ENCODE measurements at regions not wholly inside any gene's neighbourhood (a gene's known extent, or its start where the extent isn't known, plus 50 kb on each side); places are given as distances from the start of the nearest gene placed in this dataset.

DNA sequence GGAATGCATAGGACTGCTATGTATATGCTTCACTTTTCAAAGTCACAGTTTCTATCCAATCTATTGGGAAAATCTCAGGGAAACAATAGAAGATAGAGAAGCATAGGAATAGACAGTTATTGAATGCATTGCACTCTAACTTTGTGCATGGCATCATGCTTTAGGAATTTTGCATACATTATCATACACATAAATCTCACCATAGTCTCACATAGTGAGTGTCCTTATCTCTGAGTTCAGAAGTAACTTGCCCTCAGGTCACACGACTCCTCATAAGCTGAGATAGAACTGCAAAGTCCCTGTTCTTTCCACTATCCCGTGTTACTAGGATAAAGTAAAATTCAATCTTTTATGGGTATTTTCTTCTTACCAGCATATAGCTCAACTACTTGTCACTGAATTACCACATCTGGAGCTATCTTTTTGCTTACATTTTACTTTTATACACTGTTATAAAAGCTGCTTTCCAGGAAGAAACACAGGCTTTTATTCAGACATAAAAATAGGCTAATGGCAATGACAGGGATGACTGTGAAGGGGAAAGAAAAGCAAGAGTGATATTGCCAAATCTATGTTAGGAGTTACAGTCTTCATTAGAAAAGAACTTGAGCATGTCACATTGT, 666.9 kb downstream of the XIRP2 start:
- H3F3A ChIP-seq (ENCODE audit: insufficient read depth) = no peaks in the 10 kb centered on the region
- no peak for TF ChIP-seq EZH2 (IDR thresholded peaks at IDR 0.05; ENCODE audit: insufficient read depth, poor library complexity, severe bottlenecking)
- H3K27me3 ChIP-seq (replicated peaks; ENCODE audit: insufficient read depth) = no peaks in the 10 kb centered on the region
- no peak overlapping the region for H3K27ac ChIP-seq
- H3K36me3 ChIP-seq (ENCODE audit: low read depth) = no peaks in the 10 kb centered on the region
- no peaks in the 10 kb centered on the region for H3K79me2 ChIP-seq (ENCODE audit: insufficient read depth)
- H4K20me1 ChIP-seq (ENCODE audit: insufficient read depth) = no peaks in the 10 kb centered on the region
- H3K4me1 ChIP-seq (ENCODE audit: insufficient read depth) = no peaks in the 10 kb centered on the region
- no peaks in the 10 kb centered on the region for H3K9me3 ChIP-seq (ENCODE audit: low read depth)
- H3K9me2 ChIP-seq (ENCODE audit: insufficient read depth) = no peaks in the 10 kb centered on the region
- no peak overlapping the region for H3K4me2 ChIP-seq (ENCODE audit: unreplicated experiment)
- no peak overlapping the region for H3K4me3 ChIP-seq
- in situ Hi-C loops (cut with MboI) = no loop called here
- WGBS, 2 experiments (ENCODE audit: low coverage in 1 of 2, low lambda C conversion rate in 2 of 2, missing lambda C conversion rate in 2 of 2) = 54 to 68% methylated on average over 2 of the region's 2 CpGs
- no peak overlapping the region for H3K9ac ChIP-seq
- H2AFZ ChIP-seq = no peak overlapping the region
- no peak for DNase-seq

- no peak overlapping the region for H3K4me2 ChIP-seq (ENCODE audit: unreplicated experiment)
- H3K27me3 ChIP-seq (replicated peaks; ENCODE audit: insufficient read depth) = no peaks in the 10 kb centered on the region
- H3K79me2 ChIP-seq (ENCODE audit: insufficient read depth) = no peaks in the 10 kb centered on the region
- H3K9me2 ChIP-seq (ENCODE audit: insufficient read depth) = no peaks in the 10 kb centered on the region
- 69 to 71% methylated on average over 2 of the region's 2 CpGs for WGBS, 2 experiments (ENCODE audit: low coverage in 1 of 2, low lambda C conversion rate in 2 of 2, missing lambda C conversion rate in 2 of 2)
- no peaks in the 10 kb centered on the region for H3K36me3 ChIP-seq (ENCODE audit: low read depth)
- in situ Hi-C loops (cut with MboI) = no loop called here
- no peak overlapping the region for H2AFZ ChIP-seq
- no peak overlapping the region for H3K9ac ChIP-seq
- DNase-seq = no peak
- no peaks in the 10 kb centered on the region for H3K4me1 ChIP-seq (ENCODE audit: insufficient read depth)
- H3K4me3 ChIP-seq = no peak overlapping the region
- TF ChIP-seq EZH2 (IDR thresholded peaks at IDR 0.05; ENCODE audit: insufficient read depth, poor library complexity, severe bottlenecking) (no peak), EZH2phosphoT487 (IDR thresholded peaks at IDR 0.05; ENCODE audit: insufficient read depth, low read depth) (no peak)
- no peak overlapping the region for H3K27ac ChIP-seq
- H3F3A ChIP-seq (ENCODE audit: insufficient read depth) = no peaks in the 10 kb centered on the region
- no peaks in the 10 kb centered on the region for H3K9me3 ChIP-seq (ENCODE audit: low read depth)
- H4K20me1 ChIP-seq (ENCODE audit: insufficient read depth) = no peaks in the 10 kb centered on the region
These were observed 665.4 kb downstream of the XIRP2 start for GRCh38 chr2:167553635-167554034.

DNA sequence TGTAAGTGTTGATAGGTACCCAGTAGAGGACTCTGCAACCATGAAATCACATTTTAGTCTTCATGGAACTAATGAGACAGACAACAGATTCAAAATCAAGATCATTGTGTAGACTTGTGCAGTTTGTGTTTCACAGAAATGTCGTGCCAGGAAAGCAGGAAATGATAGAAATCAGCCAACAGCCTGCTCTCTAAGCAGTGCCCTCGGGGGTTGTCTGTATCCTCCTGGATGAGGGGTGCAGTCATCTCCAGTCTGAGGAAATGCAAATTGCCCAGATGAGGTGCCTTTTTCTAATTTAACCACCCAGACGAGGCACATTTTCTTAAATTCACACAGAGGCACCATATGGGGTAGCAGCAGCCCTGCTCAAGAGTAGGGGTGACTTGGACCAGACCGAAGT, 663.1 kb downstream of the XIRP2 start:
- H3K9me2 ChIP-seq (ENCODE audit: insufficient read depth) = no peaks in the 10 kb centered on the region
- TF ChIP-seq EZH2 (IDR thresholded peaks at IDR 0.05; ENCODE audit: insufficient read depth, poor library complexity, severe bottlenecking) = no peak
- no peak for TF ChIP-seq EZH2phosphoT487 (IDR thresholded peaks at IDR 0.05; ENCODE audit: insufficient read depth, low read depth)
- 15 to 20% methylated on average over 4 of the region's 4 CpGs for WGBS, 2 experiments (ENCODE audit: low coverage in 1 of 2, low lambda C conversion rate in 2 of 2, missing lambda C conversion rate in 2 of 2)
- no peaks in the 10 kb centered on the region for H3K27me3 ChIP-seq (replicated peaks; ENCODE audit: insufficient read depth)
- H3K9ac ChIP-seq = no peak overlapping the region
- no peak for DNase-seq
- H3K4me1 ChIP-seq (ENCODE audit: insufficient read depth) = no peaks in the 10 kb centered on the region
- no peak overlapping the region for H2AFZ ChIP-seq
- no peaks in the 10 kb centered on the region for H3K9me3 ChIP-seq (ENCODE audit: low read depth)
- no peak overlapping the region for H3K27ac ChIP-seq
- H3K4me3 ChIP-seq = no peak overlapping the region
- H4K20me1 ChIP-seq (ENCODE audit: insufficient read depth) = no peaks in the 10 kb centered on the region
- no peaks in the 10 kb centered on the region for H3K36me3 ChIP-seq (ENCODE audit: low read depth)
- in situ Hi-C loops (cut with MboI) = no loop called here
- no peak overlapping the region for H3K4me2 ChIP-seq (ENCODE audit: unreplicated experiment)
- no peaks in the 10 kb centered on the region for H3F3A ChIP-seq (ENCODE audit: insufficient read depth)
- H3K79me2 ChIP-seq (ENCODE audit: insufficient read depth) = no peaks in the 10 kb centered on the region

GRCh38 chr2:167550448-167550847, 662.2 kb downstream of the XIRP2 start:
- no peaks in the 10 kb centered on the region for H3K9me2 ChIP-seq (ENCODE audit: insufficient read depth)
- no peak overlapping the region for H3K4me3 ChIP-seq
- no peak for TF ChIP-seq EZH2phosphoT487 (IDR thresholded peaks at IDR 0.05; ENCODE audit: insufficient read depth, low read depth)
- no peak for TF ChIP-seq EZH2 (IDR thresholded peaks at IDR 0.05; ENCODE audit: insufficient read depth, poor library complexity, severe bottlenecking)
- H3K79me2 ChIP-seq (ENCODE audit: insufficient read depth) = no peaks in the 10 kb centered on the region
- H3K36me3 ChIP-seq (ENCODE audit: low read depth) = no peaks in the 10 kb centered on the region
- H3F3A ChIP-seq (ENCODE audit: insufficient read depth) = no peaks in the 10 kb centered on the region
- no peak overlapping the region for H3K9ac ChIP-seq
- no peaks in the 10 kb centered on the region for H3K9me3 ChIP-seq (ENCODE audit: low read depth)
- no peaks in the 10 kb centered on the region for H3K27me3 ChIP-seq (replicated peaks; ENCODE audit: insufficient read depth)
- no peak overlapping the region for H3K27ac ChIP-seq
- H2AFZ ChIP-seq = no peak overlapping the region
- no peaks in the 10 kb centered on the region for H4K20me1 ChIP-seq (ENCODE audit: insufficient read depth)
- no peaks in the 10 kb centered on the region for H3K4me1 ChIP-seq (ENCODE audit: insufficient read depth)
- DNase-seq = peak; percentile 45
- 64 to 85% methylated on average over 1 of the region's 1 CpG for WGBS, 2 experiments (ENCODE audit: low coverage in 1 of 2, low lambda C conversion rate in 2 of 2, missing lambda C conversion rate in 2 of 2)
- H3K4me2 ChIP-seq (ENCODE audit: unreplicated experiment) = no peak overlapping the region
- in situ Hi-C loops (cut with MboI) = no loop called here

DNA sequence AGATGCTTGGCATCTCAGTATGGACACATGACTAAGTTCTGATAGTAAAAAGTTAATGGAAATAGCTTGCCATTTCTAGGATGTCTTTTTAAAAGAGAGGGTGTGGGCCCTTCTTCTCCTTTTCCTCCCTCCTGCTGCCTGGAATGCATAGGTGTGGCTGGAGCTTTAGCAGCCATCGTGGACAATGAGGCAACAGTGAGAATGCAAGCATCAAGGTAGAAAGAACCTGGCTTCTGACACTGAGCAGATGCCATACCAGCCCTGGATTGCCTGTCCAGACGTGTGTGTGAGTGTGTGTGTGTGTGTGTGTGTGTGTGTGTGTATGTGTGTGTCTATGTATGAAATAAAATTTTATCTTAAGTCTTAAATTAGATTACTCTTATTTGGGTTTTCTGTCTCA, 660.1 kb downstream of the XIRP2 start:
- Histone ChIP-seq H3K36me3 (ENCODE audit: low read depth) (no peaks in the 10 kb centered on the region), H4K20me1 (ENCODE audit: insufficient read depth) (no peaks in the 10 kb centered on the region), H3K9me3 (ENCODE audit: low read depth) (no peaks in the 10 kb centered on the region), H3K27me3 (replicated peaks; ENCODE audit: insufficient read depth) (no peaks in the 10 kb centered on the region), H3K79me2 (ENCODE audit: insufficient read depth) (no peaks in the 10 kb centered on the region), H3K9ac (no peak overlapping the region), H3K9me2 (ENCODE audit: insufficient read depth) (no peaks in the 10 kb centered on the region), H2AFZ (no peak overlapping the region), H3F3A (ENCODE audit: insufficient read depth) (no peaks in the 10 kb centered on the region), H3K4me3 (no peak overlapping the region), H3K4me2 (ENCODE audit: unreplicated experiment) (no peak overlapping the region), H3K27ac (no peak overlapping the region), H3K4me1 (ENCODE audit: insufficient read depth) (no peaks in the 10 kb centered on the region)
- in situ Hi-C loops (cut with MboI) = no loop called here
- no peak for DNase-seq
- TF ChIP-seq EZH2phosphoT487 (IDR thresholded peaks at IDR 0.05; ENCODE audit: insufficient read depth, low read depth) (no peak), EZH2 (IDR thresholded peaks at IDR 0.05; ENCODE audit: insufficient read depth, poor library complexity, severe bottlenecking) (no peak)
- WGBS, 2 experiments (ENCODE audit: low coverage in 1 of 2, low lambda C conversion rate in 2 of 2, missing lambda C conversion rate in 2 of 2) = 27 to 31% methylated on average over 2 of the region's 2 CpGs

Measured in GM23248 (cell line).